Right atrium auricular region (tissue), 2 donors: ENCODE measurements at regions not wholly inside any gene's neighbourhood (a gene's known extent, or its start where the extent isn't known, plus 50 kb on each side); places are given as distances from the start of the nearest gene placed in this dataset.

Source experiments
- DNase-seq: peaks from one replicate; pipeline ENCODE4 v3.0.0-alpha.2; 2019; ENCODE audit warnings: low spot score
- H3K27ac ChIP-seq, 2 donors: fragments of 200-600 bp; sonication (generic); 1 replicate in 1 of 2; 2 replicates in 1 of 2; pipeline ENCODE4 v1.5.1; 2016 to 2019
- H3K27me3 ChIP-seq, 2 donors: fragments of 200-600 bp; sonication (generic); one replicate each; pipeline versions ENCODE4 v1.5.1 to v1.6.0; 2017 to 2019
- H3K36me3 ChIP-seq: fragments of 200-600 bp; sonication (generic); one replicate; pipeline ENCODE4 v1.5.1; 2016
- H3K4me1 ChIP-seq, 2 donors: fragments of 200-600 bp; sonication (generic); one replicate each; pipeline versions ENCODE4 v1.5.1 to v1.6.0; 2017 to 2019
- H3K4me3 ChIP-seq, 2 donors: fragments of 200-600 bp; sonication (generic); 1 replicate in 1 of 2; 2 replicates in 1 of 2; pipeline ENCODE4 v1.5.1; 2017 to 2019; ENCODE audit warnings: mild to moderate bottlenecking in 1 of 2, moderate library complexity in 1 of 2
- H3K9me3 ChIP-seq, 2 donors: fragments of 200-600 bp; sonication (generic); one replicate each; pipeline ENCODE4 v1.5.1; 2019
- TF ChIP-seq, protein P1 (sequence below), 2 donors: fragments of 200-600 bp; sonication (generic); IDR thresholded peaks; one replicate each; pipeline ENCODE4 v1.5.1; 2019; ENCODE audit warnings: antibody characterized with exemption in 2 of 2

DNA sequence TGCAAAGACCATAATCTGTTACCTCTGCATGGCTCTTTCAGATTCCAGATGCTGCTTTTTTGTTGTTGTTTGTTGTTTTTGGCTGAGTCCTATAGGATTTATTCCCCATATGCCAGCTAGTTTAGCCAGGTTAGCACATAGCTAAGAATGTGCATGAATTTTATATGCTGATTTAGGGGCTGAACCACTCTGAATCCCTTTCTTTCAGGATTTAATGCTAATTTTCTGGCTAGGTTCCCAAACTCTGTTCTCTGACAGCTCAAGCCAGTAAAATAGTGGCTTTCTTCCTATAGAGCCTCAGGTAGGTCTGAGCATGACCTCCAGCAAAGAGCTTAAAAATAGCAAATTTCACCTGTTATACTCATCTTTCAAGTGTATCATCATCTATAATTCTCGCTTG, 521.4 kb downstream of the CAAP1 start:
- no peaks in the 10 kb centered on the region for H3K27me3 ChIP-seq
- H3K27ac ChIP-seq, result no peak overlapping the region
- H3K9me3 ChIP-seq, result no peaks in the 10 kb centered on the region
- TF ChIP-seq, protein P1, sequence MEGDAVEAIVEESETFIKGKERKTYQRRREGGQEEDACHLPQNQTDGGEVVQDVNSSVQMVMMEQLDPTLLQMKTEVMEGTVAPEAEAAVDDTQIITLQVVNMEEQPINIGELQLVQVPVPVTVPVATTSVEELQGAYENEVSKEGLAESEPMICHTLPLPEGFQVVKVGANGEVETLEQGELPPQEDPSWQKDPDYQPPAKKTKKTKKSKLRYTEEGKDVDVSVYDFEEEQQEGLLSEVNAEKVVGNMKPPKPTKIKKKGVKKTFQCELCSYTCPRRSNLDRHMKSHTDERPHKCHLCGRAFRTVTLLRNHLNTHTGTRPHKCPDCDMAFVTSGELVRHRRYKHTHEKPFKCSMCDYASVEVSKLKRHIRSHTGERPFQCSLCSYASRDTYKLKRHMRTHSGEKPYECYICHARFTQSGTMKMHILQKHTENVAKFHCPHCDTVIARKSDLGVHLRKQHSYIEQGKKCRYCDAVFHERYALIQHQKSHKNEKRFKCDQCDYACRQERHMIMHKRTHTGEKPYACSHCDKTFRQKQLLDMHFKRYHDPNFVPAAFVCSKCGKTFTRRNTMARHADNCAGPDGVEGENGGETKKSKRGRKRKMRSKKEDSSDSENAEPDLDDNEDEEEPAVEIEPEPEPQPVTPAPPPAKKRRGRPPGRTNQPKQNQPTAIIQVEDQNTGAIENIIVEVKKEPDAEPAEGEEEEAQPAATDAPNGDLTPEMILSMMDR (IDR thresholded peaks at IDR 0.05), result no peak
- no peak overlapping the region for H3K4me3 ChIP-seq
- no peak for DNase-seq
- no peaks in the 10 kb centered on the region for H3K4me1 ChIP-seq
- H3K36me3 ChIP-seq, result no peaks in the 10 kb centered on the region

DNA sequence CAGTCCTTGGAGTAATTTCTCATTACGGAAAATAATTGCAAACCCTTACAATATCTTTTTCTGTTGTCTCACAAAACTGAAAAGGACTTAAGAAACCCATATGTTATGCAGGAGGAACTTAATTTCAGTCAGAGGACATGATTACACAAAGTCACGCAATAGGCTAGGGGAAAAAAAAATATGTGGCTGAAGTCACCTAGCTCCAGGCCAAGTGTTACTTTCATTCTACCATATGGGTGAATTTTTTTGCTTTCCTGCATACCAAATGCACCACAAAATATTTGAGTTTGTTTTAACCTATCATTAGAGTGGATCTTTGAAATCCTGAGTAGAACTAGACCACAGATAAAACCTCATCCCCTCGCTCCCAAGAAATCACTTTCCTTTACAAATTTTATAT, 523.5 kb downstream of the CAAP1 start:
- no peak overlapping the region for H3K4me3 ChIP-seq
- H3K36me3 ChIP-seq, result no peaks in the 10 kb centered on the region
- H3K4me1 ChIP-seq, result no peaks in the 10 kb centered on the region
- TF ChIP-seq, protein P1 (IDR thresholded peaks at IDR 0.05), result no peak
- no peaks in the 10 kb centered on the region for H3K27me3 ChIP-seq
- H3K27ac ChIP-seq, result no peak overlapping the region
- DNase-seq, result no peak
- no peaks in the 10 kb centered on the region for H3K9me3 ChIP-seq

DNA sequence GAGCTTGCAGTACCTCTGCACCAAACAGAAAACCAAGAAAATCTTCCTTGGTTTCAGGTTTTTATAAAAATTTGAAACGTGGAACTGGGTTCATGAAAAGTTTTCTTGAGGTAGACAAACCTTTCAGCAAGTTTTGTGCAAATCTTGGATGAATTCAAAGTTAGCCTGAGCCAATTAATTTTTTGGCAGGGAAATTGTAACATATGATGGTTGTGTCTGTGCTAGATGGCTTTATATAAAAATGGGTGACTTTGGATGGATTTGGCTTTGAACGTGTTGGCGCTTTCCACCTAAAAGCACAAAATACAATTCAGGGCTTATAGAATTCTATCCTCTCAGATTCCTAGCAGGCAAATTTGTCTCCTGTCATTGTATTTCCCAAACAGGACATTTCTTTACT, 524.4 kb downstream of the CAAP1 start:
- TF ChIP-seq, protein P1 (IDR thresholded peaks at IDR 0.05), result no peak
- no peak overlapping the region for H3K27ac ChIP-seq
- no peaks in the 10 kb centered on the region for H3K4me1 ChIP-seq
- no peaks in the 10 kb centered on the region for H3K36me3 ChIP-seq
- DNase-seq, result no peak
- H3K27me3 ChIP-seq, result no peaks in the 10 kb centered on the region
- no peak overlapping the region for H3K4me3 ChIP-seq
- no peaks in the 10 kb centered on the region for H3K9me3 ChIP-seq

DNA sequence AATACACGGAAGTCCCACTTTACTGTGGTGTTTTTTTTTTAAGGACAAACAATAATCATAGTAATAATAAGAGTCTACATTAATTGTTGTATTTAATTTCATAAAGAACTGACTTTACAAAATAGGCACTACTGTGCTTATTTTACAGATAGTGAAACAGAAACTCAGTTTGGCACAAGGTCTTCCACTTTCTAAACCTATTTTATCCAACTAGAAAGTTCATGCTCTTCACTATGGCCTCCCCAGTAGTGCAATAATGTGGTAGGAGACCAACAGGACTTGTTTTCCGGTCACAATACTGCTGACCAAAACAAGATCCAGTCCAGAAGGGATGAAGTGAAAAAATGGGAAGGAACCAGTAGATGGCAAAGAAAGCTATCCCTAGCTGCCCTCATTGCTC, 531.6 kb downstream of the CAAP1 start:
- H3K4me1 ChIP-seq, result no peaks in the 10 kb centered on the region
- no peak for DNase-seq
- H3K27ac ChIP-seq, result no peak overlapping the region
- no peak overlapping the region for H3K4me3 ChIP-seq
- TF ChIP-seq, protein P1 (IDR thresholded peaks at IDR 0.05), result no peak
- no peaks in the 10 kb centered on the region for H3K27me3 ChIP-seq
- no peaks in the 10 kb centered on the region for H3K9me3 ChIP-seq
- no peaks in the 10 kb centered on the region for H3K36me3 ChIP-seq

DNA sequence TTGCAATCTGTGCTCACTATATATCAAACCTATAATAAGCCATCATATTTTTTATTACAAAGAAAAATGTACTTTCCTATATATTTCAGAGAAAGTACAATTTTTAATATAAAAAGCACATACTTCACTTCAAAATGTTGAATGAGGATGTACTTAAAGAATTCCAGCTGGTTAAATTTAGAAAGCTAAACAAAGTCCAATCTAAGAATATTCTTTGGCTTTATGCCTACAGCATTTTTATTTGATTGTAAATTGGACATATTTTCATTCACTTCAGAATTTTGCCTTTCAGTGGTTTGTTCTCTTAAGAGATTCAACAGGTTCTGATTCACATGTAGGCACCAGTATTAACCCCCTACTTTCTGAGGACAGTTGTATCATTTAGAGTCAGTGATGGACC, 533.8 kb downstream of the CAAP1 start:
- Histone ChIP-seq H3K27me3 (no peaks in the 10 kb centered on the region), H3K36me3 (no peaks in the 10 kb centered on the region), H3K27ac (no peak overlapping the region), H3K4me1 (no peaks in the 10 kb centered on the region), H3K9me3 (no peaks in the 10 kb centered on the region), H3K4me3 (no peak overlapping the region)
- DNase-seq, result no peak
- TF ChIP-seq, protein P1 (IDR thresholded peaks at IDR 0.05), result no peak

DNA sequence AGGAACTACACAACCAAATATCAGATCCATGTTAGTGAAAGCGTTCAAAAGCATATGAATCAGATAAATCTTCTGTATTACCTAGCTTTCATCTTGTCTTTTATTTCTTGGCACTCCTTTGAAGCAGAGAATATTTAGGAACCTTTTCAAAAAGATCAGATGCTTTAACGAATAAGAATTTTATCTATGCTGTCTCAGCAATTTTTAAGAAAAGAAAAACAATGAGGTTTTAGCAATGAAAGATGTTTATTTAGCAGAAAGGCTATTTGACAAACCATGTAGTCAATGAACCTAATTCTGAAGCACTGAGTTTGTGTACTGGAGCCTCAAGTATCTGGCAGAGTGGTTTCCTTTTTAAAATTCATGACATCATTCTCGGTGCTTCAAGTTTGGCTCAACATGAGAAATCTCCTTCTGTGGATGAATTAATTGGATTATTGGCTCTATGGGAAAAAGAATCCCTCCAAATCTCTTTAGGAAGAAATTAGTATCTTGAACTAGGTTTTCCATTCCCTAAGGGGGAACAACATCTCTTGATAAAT, 534.7 kb downstream of the CAAP1 start:
- no peak for DNase-seq
- no peak overlapping the region for H3K27ac ChIP-seq
- no peaks in the 10 kb centered on the region for H3K27me3 ChIP-seq
- no peaks in the 10 kb centered on the region for H3K9me3 ChIP-seq
- TF ChIP-seq, protein P1 (IDR thresholded peaks at IDR 0.05), result no peak
- H3K4me1 ChIP-seq, result no peaks in the 10 kb centered on the region
- H3K36me3 ChIP-seq, result no peaks in the 10 kb centered on the region
- H3K4me3 ChIP-seq, result no peak overlapping the region
